IMR-90 (cell line): ENCODE measurements at regions not wholly inside any gene's neighbourhood (a gene's known extent, or its start where the extent isn't known, plus 50 kb on each side); places are given as distances from the start of the nearest gene placed in this dataset.
A peak's percentile ranks its signal among the peaks of the same experiment; 100 is the strongest.

ENCODE experiments used
- ATAC-seq: fragments of 200-7000 bp; cut with Tn5 transposase; 2 replicates; pipeline ENCODE4 v1.9.1; 2020; ENCODE audit warnings: low read depth, mild to moderate bottlenecking, moderate library complexity
- BruUV-seq: library from RNA; stranded (reverse); fragments of 400-500 nt; replicated peaks from 2 replicates; lab custom pipeline; 2021; lab: Mats Ljungman, UMichigan
- CTCF ChIA-PET: fragments of 300-600 bp; formaldehyde crosslinking; extraction: SDS; loops from one replicate; lab custom pipeline; 2021; ENCODE audit warnings: antibody characterized with exemption; lab: Yijun Ruan, JAX
- POLR2A ChIA-PET: fragments of 300-600 bp; sonication (Branson Sonifier 250); formaldehyde crosslinking; loops from one replicate; lab custom pipeline; 2022; ENCODE audit warnings: antibody characterized with exemption; ENCODE audit not compliant: unreplicated experiment; lab: Charles Lee
- DNase-seq: peaks from one replicate; pipeline ENCODE4 v3.0.0; 2013
- H2AFZ ChIP-seq: replicated peaks from 2 replicates; pipeline ENCODE3; 2013; ENCODE audit warnings: low read length, mild to moderate bottlenecking; ENCODE audit not compliant: poor library complexity
- H2AK5ac ChIP-seq: 2 replicates; pipeline ENCODE4 v1.6.1; 2013; ENCODE audit warnings: low read depth, low read length, inconsistent platforms
- H2AK9ac ChIP-seq: replicated peaks from 2 replicates; pipeline ENCODE3; 2013; ENCODE audit warnings: mild to moderate bottlenecking, low read depth, low read length, moderate library complexity; ENCODE audit not compliant: poor library complexity
- H2BK120ac ChIP-seq: 2 replicates; pipeline ENCODE4 v1.6.1; 2013; ENCODE audit warnings: low read depth, low read length, inconsistent platforms
- H2BK15ac ChIP-seq: 3 replicates; pipeline ENCODE4 v1.6.1; 2013; ENCODE audit warnings: low read depth, low read length, inconsistent platforms
- H2BK20ac ChIP-seq: 2 replicates; pipeline ENCODE4 v1.6.1; 2013; ENCODE audit warnings: low read depth, mild to moderate bottlenecking, inconsistent platforms, low read length, moderate library complexity
- H2BK5ac ChIP-seq: 2 replicates; pipeline ENCODE4 v1.6.1; 2013; ENCODE audit warnings: mild to moderate bottlenecking, low read depth, low read length, inconsistent platforms; ENCODE audit not compliant: poor library complexity, severe bottlenecking
- H3K14ac ChIP-seq: replicated peaks from 2 replicates; pipeline ENCODE4 v1.6.1; 2013; ENCODE audit warnings: low read depth, low read length, inconsistent platforms
- H3K18ac ChIP-seq: 2 replicates; pipeline ENCODE4 v1.6.1; 2013; ENCODE audit warnings: low read depth, low read length, control low read depth
- H3K23ac ChIP-seq: 2 replicates; pipeline ENCODE4 v1.6.1; 2013; ENCODE audit warnings: low read depth, low read length, inconsistent platforms
- H3K27ac ChIP-seq: 2 replicates; pipeline ENCODE4 v1.5.1; 2013; ENCODE audit warnings: mild to moderate bottlenecking, control low read depth, low read length; ENCODE audit not compliant: insufficient read depth
- H3K27me3 ChIP-seq: 2 replicates; pipeline ENCODE4 v1.6.1; 2013; ENCODE audit warnings: low read length; ENCODE audit not compliant: control insufficient read depth, insufficient read depth
- H3K36me3 ChIP-seq: 2 replicates; pipeline ENCODE4 v1.6.1; 2013; ENCODE audit warnings: low read length, mixed read lengths; ENCODE audit not compliant: control insufficient read depth, insufficient read depth
- H3K4ac ChIP-seq: 2 replicates; pipeline ENCODE4 v1.6.1; 2013; ENCODE audit warnings: low read depth, low read length, inconsistent platforms
- H3K4me1 ChIP-seq: 2 replicates; pipeline ENCODE4 v1.6.1; 2013; ENCODE audit warnings: low read length, mixed read lengths; ENCODE audit not compliant: control insufficient read depth, insufficient read depth
- H3K4me2 ChIP-seq: 2 replicates; pipeline ENCODE4 v1.6.1; 2013; ENCODE audit warnings: low read depth, mild to moderate bottlenecking, control low read depth, low read length, moderate library complexity
- H3K4me3 ChIP-seq: 2 replicates; pipeline ENCODE4 v1.5.1; 2013; ENCODE audit warnings: low read depth, mild to moderate bottlenecking, control low read depth, low read length, moderate library complexity; ENCODE audit not compliant: insufficient read depth
- H3K56ac ChIP-seq: 2 replicates; pipeline ENCODE4 v1.6.1; 2013; ENCODE audit warnings: low read length, inconsistent platforms; ENCODE audit not compliant: insufficient read depth; ENCODE audit errors: extremely low read depth
- H3K79me1 ChIP-seq, 2 experiments: 2 replicates each; pipeline ENCODE4 v1.6.1; 2013; ENCODE audit warnings: low read length in 2 of 2, inconsistent platforms in 1 of 2, low read depth in 1 of 2
- H3K9ac ChIP-seq: 2 replicates; pipeline ENCODE4 v1.6.1; 2013; ENCODE audit warnings: low read depth, low read length, control low read depth
- H3K9me1 ChIP-seq: 2 replicates; pipeline ENCODE4 v1.6.1; 2013; ENCODE audit warnings: low read length, inconsistent platforms; ENCODE audit not compliant: insufficient read depth
- H3K9me3 ChIP-seq: 2 replicates; pipeline ENCODE4 v1.6.1; 2013; ENCODE audit warnings: low read length; ENCODE audit not compliant: control insufficient read depth, insufficient read depth
- H4K20me1 ChIP-seq: 2 replicates; pipeline ENCODE4 v1.6.1; 2013; ENCODE audit warnings: low read length, inconsistent platforms; ENCODE audit not compliant: insufficient read depth
- H4K5ac ChIP-seq: 2 replicates; pipeline ENCODE4 v1.6.1; 2013; ENCODE audit warnings: mild to moderate bottlenecking, low read depth, low read length, control low read depth
- H4K8ac ChIP-seq, 2 experiments: 2 replicates each; pipeline ENCODE4 v1.6.1; 2013; ENCODE audit warnings: low read depth in 2 of 2, low read length in 2 of 2, control low read depth in 1 of 2, inconsistent platforms in 1 of 2
- H4K91ac ChIP-seq: 2 replicates; pipeline ENCODE4 v1.6.1; 2013; ENCODE audit warnings: low read depth, low read length, inconsistent platforms; ENCODE audit not compliant: insufficient read depth
- CEBPB ChIP-seq: IDR thresholded peaks from 2 replicates; pipeline ENCODE4 v1.6.1; 2012; ENCODE audit warnings: low read depth, low read length, improper control_type of control experiment
- CTCF ChIP-seq: conservative IDR thresholded peaks from 2 replicates; pipeline ENCODE4 v1.5.1; 2012; ENCODE audit warnings: mild to moderate bottlenecking, low read depth, low read length, improper control_type of control experiment
- ELK1 ChIP-seq: fragments of 150-350 bp; IDR thresholded peaks from 2 replicates; pipeline ENCODE4 v1.6.1; 2016; ENCODE audit warnings: low read depth, mild to moderate bottlenecking, low read length, moderate library complexity, borderline replicate concordance
- WGBS, 2 experiments: methylation state at CpG; one replicate each; pipeline versions ENCODE4 v1.1.5 to v1.1.7; 2013; ENCODE audit warnings: missing lambda C conversion rate in 2 of 2; ENCODE audit not compliant: insufficient read length in 1 of 2; ENCODE audit errors: extremely low coverage in 2 of 2; 5-methylcytosine and 5-hydroxymethylcytosine counted together
- dilution Hi-C: fragments of 300-500 bp; cut with HindIII; formaldehyde crosslinking; loops from one replicate; pipeline ENCODE4 v1.14.3; 2018; ENCODE audit warnings: low sequenced_read_pairs; ENCODE audit not compliant: unreplicated experiment
- in situ Hi-C: fragments of 300-500 bp; cut with MboI; formaldehyde crosslinking; loops from 3 replicates; pipeline ENCODE4 v1.14.3; 2019; ENCODE audit warnings: low sequenced_read_pairs, inconsistent platforms, mixed read lengths
- intact Hi-C: fragments of 100-400 bp; cut with micrococcal nuclease; formaldehyde crosslinking; loops from 2 replicates; pipeline ENCODE4 v1.10.0; 2022

- intact Hi-C loops (no loop called here), dilution Hi-C loops (no loop called here), in situ Hi-C loops (no loop called here)
- Histone ChIP-seq H3K79me1 (no peaks in the 10 kb centered on the region), H2BK15ac (no peak overlapping the region), H3K56ac (no peak overlapping the region), H3K27ac (no peak overlapping the region), H4K5ac (no peak overlapping the region), H3K27me3 (no peaks in the 10 kb centered on the region), H2BK120ac (no peak overlapping the region), H3K9ac (no peak overlapping the region), H4K91ac (no peak overlapping the region), H2BK20ac (no peak overlapping the region), H3K18ac (no peak overlapping the region), H3K9me3 (peaks cover 1% of the 10 kb centered on the region; the same call in 1 of the 2 replicates), H2AK9ac (no peak overlapping the region), H3K4me3 (no peak overlapping the region), H3K23ac (no peak overlapping the region), H3K36me3 (no peaks in the 10 kb centered on the region), H2AFZ (no peak overlapping the region), H4K20me1 (no peaks in the 10 kb centered on the region), H3K4me1 (no peaks in the 10 kb centered on the region), H2AK5ac (no peak overlapping the region), H4K8ac (no peak overlapping the region), H3K4me2 (no peak overlapping the region), H3K9me1 (no peaks in the 10 kb centered on the region), H3K4ac (no peak overlapping the region), H2BK5ac (no peak overlapping the region), H3K14ac (no peak overlapping the region)
- no CpG with 5 or more reads among the region's 3 CpGs for WGBS, 2 experiments
- ATAC-seq: no peak
- ChIA-PET POLR2A (no interaction called here), CTCF (no interaction called here)
- BruUV-seq: no TSS peak
- DNase-seq: no peak
- no peak for TF ChIP-seq ELK1
- no peak for TF ChIP-seq CTCF
- peak; percentile 82 for TF ChIP-seq CEBPB
These were observed 176.8 kb downstream of the HTR1B start for GRCh38 chr6:77286541-77286940.
